ENCODE measurements at regions not wholly inside any gene's neighbourhood (a gene's known extent, or its start where the extent isn't known, plus 50 kb on each side); places are given as distances from the start of the nearest gene placed in this dataset.
A peak's percentile ranks its signal among the peaks of the same experiment; 100 is the strongest.

- Histone ChIP-seq H2BK12ac (ENCODE audit: low read depth, low read length) (no peak overlapping the region), H3K36me3 (ENCODE audit: control insufficient read depth in 2 of 4, insufficient read depth in 4 of 4, low read length in 3 of 4) (no peaks in the 10 kb centered on the region), H3K4me3 (ENCODE audit: extremely low read depth in 1 of 4, insufficient read depth in 2 of 4, low read depth in 3 of 4, low read length in 4 of 4) (no peak overlapping the region), H3K4me1 (replicated peaks in 1 of 4; ENCODE audit: control insufficient read depth in 3 of 4, insufficient read depth in 4 of 4, low read length in 3 of 4) (no peaks in the 10 kb centered on the region), H3K9me3 (ENCODE audit: insufficient read depth in 2 of 2, low read depth in 1 of 2, low read length in 1 of 2) (no peaks in the 10 kb centered on the region), H3K18ac (ENCODE audit: extremely low read depth, low read length) (no peak overlapping the region), H2AFZ (ENCODE audit: low read length) (no peak overlapping the region), H2BK5ac (ENCODE audit: low read depth, low read length) (no peak overlapping the region), H4K91ac (replicated peaks; ENCODE audit: insufficient read length, low read length) (no peak overlapping the region), H3K27me3 (replicated peaks in 1 of 4; ENCODE audit: control insufficient read depth in 3 of 4, extremely low read depth in 1 of 4, insufficient read depth in 3 of 4, low read length in 3 of 4) (no peaks in the 10 kb centered on the region), H3K79me2 (ENCODE audit: control insufficient read depth in 1 of 2, insufficient read depth in 2 of 2, low read length in 2 of 2) (no peaks in the 10 kb centered on the region), H2AK5ac (ENCODE audit: low read depth, low read length) (no peak overlapping the region), H2BK20ac (ENCODE audit: low read length) (no peak overlapping the region), H4K5ac (ENCODE audit: insufficient read length, low read depth, low read length) (no peak overlapping the region), H3K79me1 (ENCODE audit: low read depth, low read length) (no peaks in the 10 kb centered on the region), H3K23me2 (ENCODE audit: low read depth, low read length) (no peaks in the 10 kb centered on the region), H2BK15ac (ENCODE audit: low read length) (no peak overlapping the region), H3K4ac (replicated peaks; ENCODE audit: insufficient read length, low read depth, low read length) (no peak overlapping the region), H4K8ac (ENCODE audit: extremely low read depth, insufficient read depth, low read length) (no peak overlapping the region; the same call in 1 of the 2 replicates), H3K9ac (replicated peaks in 1 of 4; ENCODE audit: extremely low read depth in 1 of 4, low read depth in 3 of 4, low read length in 3 of 4) (no peak overlapping the region), H3K56ac (replicated peaks; ENCODE audit: insufficient read length, low read depth, low read length) (no peak overlapping the region), H3K27ac (ENCODE audit: low read depth, low read length) (no peak overlapping the region), H3K23ac (ENCODE audit: insufficient read length) (no peak overlapping the region), H4K20me1 (replicated peaks in 1 of 2; ENCODE audit: control insufficient read depth in 1 of 2, insufficient read depth in 2 of 2, low read length in 2 of 2) (no peaks in the 10 kb centered on the region), H3K4me2 (ENCODE audit: insufficient read depth in 1 of 2, low read depth in 2 of 2, low read length in 2 of 2) (no peak overlapping the region), H2BK120ac (replicated peaks; ENCODE audit: low read depth, low read length) (no peak overlapping the region), H3K14ac (ENCODE audit: insufficient read length) (no peak overlapping the region)
- DNase-seq (ENCODE audit: low read depth in 1 of 2, low spot score in 2 of 2): no peak
- POLR2A ChIA-PET (ENCODE audit: partially characterized antibody): no interaction called here
- FAIRE-seq: no peak
- WGBS, 2 experiments (ENCODE audit: extremely low coverage in 1 of 2, insufficient coverage in 1 of 2, insufficient read length in 1 of 2, insufficient replicate concordance in 2 of 2, low coverage in 1 of 2, low lambda C conversion rate in 2 of 2, missing lambda C conversion rate in 1 of 2): 65% methylated on average over 7 of the region's 7 CpGs; no CpG with 5 or more reads in 1 of the 2 experiments
- CTCF ChIA-PET (ENCODE audit: partially characterized antibody): no interaction called here
- TF ChIP-seq E2F6 (IDR thresholded peaks at IDR 0.05) (no peak), SIX5 (IDR thresholded peaks at IDR 0.05; ENCODE audit: low read depth, low read length) (no peak), POU5F1 (IDR thresholded peaks at IDR 0.05; ENCODE audit: low read depth, low read length) (no peak), EP300 (IDR thresholded peaks at IDR 0.05; ENCODE audit: borderline replicate concordance in 1 of 2, low read depth in 2 of 2, low read length in 2 of 2) (no peak), KDM5A (IDR thresholded peaks at IDR 0.05; ENCODE audit: low read length) (no peak), MAFK (IDR thresholded peaks at IDR 0.05; ENCODE audit: low read depth, low read length) (peak; percentile 53; the same call in 1 of the 2 replicates), TAF1 (IDR thresholded peaks at IDR 0.05; ENCODE audit: low read depth, low read length) (no peak), BRCA1 (IDR thresholded peaks at IDR 0.05; ENCODE audit: low read depth, low read length) (no peak)
Measured at GRCh38 chr2:235235977-235236767, 257.7 kb upstream of the AGAP1 start.
